Stimulated activated CD8-positive, alpha-beta memory T cell treated with anti-CD3 and anti-CD28 coated beads, Interleukin-15, amount 100 ng/mL, for 24 hours (primary cell): ENCODE measurements at regions not wholly inside any gene's neighbourhood (a gene's known extent, or its start where the extent isn't known, plus 50 kb on each side); places are given as distances from the start of the nearest gene placed in this dataset.

Experiments
- DNase-seq: peaks from one replicate; pipeline ENCODE4 v3.0.0-alpha.2; 2020; ENCODE audit warnings: low read depth

- DNase-seq, result no peak
These were observed 1696.0 kb downstream of the MAT2B start for GRCh38 chr5:165201369-165201768.

- no peak for DNase-seq
These were observed 1696.5 kb downstream of the MAT2B start for GRCh38 chr5:165201771-165202518.

- DNase-seq, result no peak
These were observed 1697.1 kb downstream of the MAT2B start for GRCh38 chr5:165202519-165202910.

GRCh38 chr5:165209101-165209727, 1703.8 kb downstream of the MAT2B start:
- no peak for DNase-seq

- DNase-seq, result no peak
These were observed 1719.1 kb downstream of the MAT2B start for GRCh38 chr5:165224366-165225045.

- no peak for DNase-seq
These were observed 1722.1 kb downstream of the MAT2B start for GRCh38 chr5:165227515-165227914.

GRCh38 chr5:165228184-165228583, 1722.8 kb downstream of the MAT2B start:
- no peak for DNase-seq

GRCh38 chr5:165231821-165232508, 1726.5 kb downstream of the MAT2B start:
- DNase-seq, result no peak

- DNase-seq, result no peak
These were observed 1727.2 kb downstream of the MAT2B start for GRCh38 chr5:165232509-165233028.

- DNase-seq, result no peak
These were observed 1736.4 kb downstream of the MAT2B start for GRCh38 chr5:165241811-165242210.

- no peak for DNase-seq
These were observed 1737.2 kb downstream of the MAT2B start for GRCh38 chr5:165242646-165243045.

GRCh38 chr5:165244407-165244806, 1739.0 kb downstream of the MAT2B start:
- DNase-seq, result no peak

- DNase-seq, result no peak
These were observed 1752.9 kb downstream of the MAT2B start for GRCh38 chr5:165258197-165258771.

- no peak for DNase-seq
These were observed 1755.0 kb downstream of the MAT2B start for GRCh38 chr5:165260426-165260825.

GRCh38 chr5:165263536-165263935, 1758.1 kb downstream of the MAT2B start:
- no peak for DNase-seq

GRCh38 chr5:165266939-165267338, 1761.5 kb downstream of the MAT2B start:
- DNase-seq, result no peak

GRCh38 chr5:165272436-165272835, 1767.0 kb downstream of the MAT2B start:
- no peak for DNase-seq

GRCh38 chr5:165277661-165278060, 1772.2 kb downstream of the MAT2B start:
- no peak for DNase-seq

GRCh38 chr5:165282491-165282890, 1777.1 kb downstream of the MAT2B start:
- DNase-seq, result no peak

- DNase-seq, result no peak
These were observed 1781.3 kb downstream of the MAT2B start for GRCh38 chr5:165286692-165287091.

- DNase-seq, result no peak
These were observed 1785.1 kb downstream of the MAT2B start for GRCh38 chr5:165290535-165290934.
